ENCODE measurements at regions not wholly inside any gene's neighbourhood (a gene's known extent, or its start where the extent isn't known, plus 50 kb on each side); places are given as distances from the start of the nearest gene placed in this dataset.

DNA sequence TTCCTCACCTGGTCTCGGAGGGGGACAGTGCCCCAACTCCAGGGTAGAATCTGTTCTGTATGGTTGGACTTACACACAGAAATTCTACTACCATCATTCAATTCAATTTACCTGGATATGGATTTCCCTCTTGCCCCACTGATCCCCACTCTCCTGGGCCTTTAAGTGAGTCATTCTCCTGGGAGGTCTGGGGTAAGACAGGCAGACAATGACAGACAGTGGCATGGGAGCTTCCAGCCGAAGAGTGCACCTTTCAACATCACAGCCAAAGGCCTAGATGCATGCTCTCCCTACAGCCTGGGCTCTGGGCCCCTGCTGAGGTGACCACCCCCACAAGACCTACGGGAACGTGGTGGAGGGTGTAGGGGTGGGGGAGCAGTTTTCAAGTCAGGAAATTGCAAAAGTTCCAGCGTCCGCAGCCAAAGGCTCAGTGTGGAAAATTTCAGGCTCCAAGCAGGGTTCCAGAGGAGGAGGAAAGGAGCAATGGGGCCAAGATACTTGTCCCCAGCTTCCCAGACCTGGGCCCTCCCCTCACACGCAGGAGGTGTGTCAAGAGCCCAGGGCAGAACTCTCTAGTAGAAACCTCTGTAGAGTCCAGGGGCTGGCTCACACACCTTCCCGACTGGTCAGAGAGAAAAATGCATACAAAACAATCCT lies 296.4 kb downstream of the CYP26B1 start:
- Histone ChIP-seq H2AFZ (ENCODE audit: low read depth, low read length) (no peak overlapping the region), H3K9me1 (ENCODE audit: control insufficient read depth, insufficient read depth, low read length) (no peaks in the 10 kb centered on the region), H3K4me2 (ENCODE audit: insufficient read depth, low read length) (no peak overlapping the region), H3K9ac (ENCODE audit: insufficient read depth in 1 of 2, low read depth in 2 of 2, low read length in 2 of 2) (no peak overlapping the region), H3K27me3 (ENCODE audit: control insufficient read depth in 2 of 2, insufficient read depth in 2 of 2, low read length in 2 of 2) (peaks cover 14 to 44% of the 10 kb centered on the region in 2 experiments; a peak in 4 of 5 replicates), H3K79me2 (ENCODE audit: control insufficient read depth, insufficient read depth, low read length) (no peaks in the 10 kb centered on the region), H4K20me1 (replicated peaks; ENCODE audit: control insufficient read depth, insufficient read depth, low read length) (0 out of 2 replicates have a peak, but pooled peaks cover 5% of the 10 kb centered on the region), H3K9me3 (replicated peaks; ENCODE audit: control insufficient read depth, insufficient read depth, low read depth, low read length) (no peaks in the 10 kb centered on the region), H3K4me1 (replicated peaks in 1 of 2; ENCODE audit: control insufficient read depth in 2 of 2, insufficient read depth in 2 of 2, low read length in 2 of 2) (peaks cover 0 to 5% of the 10 kb centered on the region in 2 experiments; a peak in 1 of 5 replicates), H3K4me3 (no peak overlapping the region), H3K27ac (ENCODE audit: extremely low read depth, low read depth, low read length) (no peak overlapping the region), H3K36me3 (ENCODE audit: control insufficient read depth, insufficient read depth, low read length) (no peaks in the 10 kb centered on the region)
- ATAC-seq (no peak), DNase-seq (ENCODE audit: extremely low read depth in 1 of 4, low spot score in 3 of 4) (no peak), FAIRE-seq (no peak)
- TF ChIP-seq ARID3B (CRISPR knock-in tag; IDR thresholded peaks at IDR 0.05; ENCODE audit: borderline replicate concordance): no peak
- no peak for TF ChIP-seq KDM2B (CRISPR knock-in tag; IDR thresholded peaks at IDR 0.05)
- no peak for TF ChIP-seq RNF219 (CRISPR knock-in tag; IDR thresholded peaks at IDR 0.05)
- no peak for TF ChIP-seq ZNF384 (IDR thresholded peaks at IDR 0.05; ENCODE audit: low read depth, low read length)
- no peak for TF ChIP-seq MIER1 (IDR thresholded peaks at IDR 0.05; ENCODE audit: low read depth)
- TF ChIP-seq CSDE1 (IDR thresholded peaks at IDR 0.05): no peak
- no peak for TF ChIP-seq MAFK (IDR thresholded peaks at IDR 0.05; ENCODE audit: low read length)
- TF ChIP-seq ZNF146 (CRISPR knock-in tag; IDR thresholded peaks at IDR 0.05; ENCODE audit: unreplicated experiment): no peak
- no peak for TF ChIP-seq ZNF224 (CRISPR knock-in tag; IDR thresholded peaks at IDR 0.05)
- in situ Hi-C loops (cut with MboI) (no loop called here), intact Hi-C loops (cut with micrococcal nuclease) (no loop called here)
- POLR2A ChIA-PET: no interaction called here
- CTCF ChIA-PET (ENCODE audit: low intra/inter-chr PET ratio): no interaction called here
- WGBS (ENCODE audit: insufficient coverage, low coverage, missing lambda C conversion rate): 1% methylated on average over 8 of the region's 8 CpGs
- no TSS peak for BruUV-seq (replicated peaks)

Measured in K562 (cell line).